NCI-H510A (cell line): ENCODE measurements at regions not wholly inside any gene's neighbourhood (a gene's known extent, or its start where the extent isn't known, plus 50 kb on each side); places are given as distances from the start of the nearest gene placed in this dataset.
"Not testable (repeated sequence)": the region's sequence is repeated elsewhere in the genome, so short reads cannot be mapped to it uniquely, and the experiment has no call there.

Experiments
- DNase-seq: peaks from one replicate; lab custom pipeline; 2025; lab: John Stamatoyannopoulos, UW

DNA sequence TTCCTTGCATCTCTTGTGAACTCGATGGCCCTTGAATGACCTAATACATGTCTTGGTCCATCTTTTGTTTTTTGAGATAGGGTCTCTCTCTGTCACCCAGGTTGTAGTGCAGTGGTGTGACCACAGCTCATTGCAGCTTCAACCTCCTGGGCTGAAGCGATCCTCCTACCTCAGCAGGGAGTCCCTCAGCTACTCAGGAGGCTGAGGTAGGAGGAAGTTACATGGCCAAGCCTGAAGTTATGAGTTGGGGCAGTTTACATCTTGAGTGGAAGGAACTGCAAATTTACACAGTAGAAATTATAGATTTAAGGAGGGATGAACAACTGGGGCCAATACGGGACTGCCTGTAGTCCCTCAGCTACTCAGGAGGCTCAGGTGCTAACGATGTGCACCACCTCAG is 97.2 kb upstream of the METTL14 start:
- DNase-seq, result no peak

DNA sequence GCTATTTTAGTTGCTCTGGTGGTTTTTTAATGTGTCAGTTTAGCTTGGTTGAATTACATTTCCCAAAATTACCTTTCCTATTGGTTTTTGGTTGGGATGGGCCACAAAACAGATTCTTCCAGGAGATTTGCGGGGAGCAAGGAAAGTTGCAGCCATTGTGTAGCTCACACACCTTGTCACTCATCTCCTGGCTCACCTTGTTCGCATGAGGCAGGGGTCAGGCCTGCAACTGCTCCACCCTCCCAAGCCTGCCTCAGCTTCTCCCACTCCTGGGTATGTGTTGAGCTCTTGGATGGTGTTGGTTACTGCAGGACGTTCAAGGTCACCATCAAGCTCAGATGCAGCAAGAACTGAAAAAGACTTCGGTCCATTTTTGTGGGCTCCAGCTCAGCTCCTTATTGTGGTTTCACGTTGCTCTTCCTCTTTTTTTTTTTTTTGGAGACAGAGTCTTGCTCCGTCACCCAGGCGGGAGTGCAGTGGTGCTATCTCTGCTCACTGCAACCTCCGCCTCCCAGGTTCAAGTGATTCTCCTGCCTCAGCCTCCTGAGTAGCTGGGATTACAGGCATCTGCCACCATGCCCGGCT is 95.6 kb upstream of the METTL14 start:
- no peak for DNase-seq

DNA sequence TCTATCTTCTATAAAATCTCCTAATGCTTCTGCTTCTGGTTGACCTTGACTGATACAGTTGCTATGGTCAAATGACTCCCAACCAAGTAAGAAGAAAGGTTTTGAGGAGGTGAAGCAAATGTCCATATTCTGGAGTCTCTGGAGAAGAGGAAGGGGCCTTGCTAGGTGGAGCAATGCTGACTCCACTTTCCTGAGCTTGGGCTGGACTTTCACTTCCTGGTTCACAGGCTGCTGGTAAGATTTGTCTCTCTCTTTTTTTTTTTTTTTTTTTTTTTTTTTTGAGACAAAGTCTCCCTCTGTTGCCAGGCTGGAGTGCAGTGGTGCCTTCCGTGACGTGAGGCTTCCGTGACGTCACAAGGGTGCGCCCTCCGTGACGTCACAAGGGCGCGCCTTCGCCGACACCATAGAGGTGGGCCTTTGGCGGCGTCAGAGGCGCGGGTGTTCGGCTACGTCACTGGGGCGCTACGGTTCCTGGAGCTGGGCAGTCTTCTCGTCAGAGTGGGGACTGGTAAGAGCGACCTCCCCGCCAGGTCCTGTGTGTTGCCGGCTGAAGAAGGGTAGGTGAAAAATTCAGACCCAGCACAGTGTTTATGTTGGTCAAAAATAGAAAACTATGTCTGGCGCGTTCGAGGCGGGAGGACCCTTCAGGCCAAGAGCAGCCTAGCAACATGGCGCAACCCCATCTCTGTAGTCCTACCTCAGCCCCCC is 93.7 kb upstream of the METTL14 start:
- peak; percentile 38 for DNase-seq

DNA sequence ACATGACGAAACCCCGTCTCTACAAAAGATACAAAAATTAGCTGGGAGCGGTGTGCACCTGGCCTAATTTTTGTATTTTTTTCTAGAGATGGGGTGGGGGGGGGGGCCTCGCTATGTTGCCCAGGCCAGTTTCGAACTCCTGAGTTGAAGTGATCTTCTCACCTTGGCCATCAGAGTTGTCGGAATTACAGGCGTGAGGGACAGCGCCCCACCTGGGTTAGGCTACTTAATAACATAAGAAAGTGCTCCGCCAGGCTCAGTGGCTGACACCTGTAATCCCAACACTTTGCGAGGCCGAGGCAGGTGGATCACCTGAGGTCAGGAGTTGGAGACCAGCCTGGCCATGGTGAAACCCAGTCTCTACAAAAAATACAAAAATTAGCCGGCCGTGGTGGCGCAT is 92.9 kb upstream of the METTL14 start:
- not testable (repeated sequence) for DNase-seq

- DNase-seq, result not testable (repeated sequence)
Observed at GRCh38 chr4:118595883-118596282, 89.3 kb upstream of the METTL14 start.

DNA sequence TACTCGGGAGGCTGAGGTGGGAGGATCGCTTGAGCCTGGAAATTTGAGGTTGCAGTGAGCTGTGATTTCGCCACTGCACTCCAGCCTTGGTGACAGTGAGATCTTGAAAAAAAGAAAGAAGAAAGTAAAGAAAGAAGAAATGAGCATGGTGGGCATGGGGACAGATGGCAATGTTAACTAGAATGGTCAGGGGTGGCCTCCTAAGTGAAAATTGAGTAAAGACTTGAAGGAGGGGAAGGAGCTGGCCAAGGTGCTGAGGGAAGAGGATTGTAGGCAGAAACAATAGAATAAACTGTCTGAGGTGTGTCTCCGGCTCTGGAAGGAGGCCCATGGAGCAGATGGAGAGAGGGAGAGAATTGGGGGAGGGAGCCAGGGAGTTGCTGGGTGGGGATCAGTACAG is 60.1 kb upstream of the METTL14 start:
- not testable (repeated sequence) for DNase-seq

- DNase-seq, result not testable (repeated sequence)
Observed at GRCh38 chr4:118629697-118630096, 55.5 kb upstream of the METTL14 start.

- DNase-seq, result not testable (repeated sequence)
Observed at GRCh38 chr4:118630897-118631296, 54.3 kb upstream of the METTL14 start.

DNA sequence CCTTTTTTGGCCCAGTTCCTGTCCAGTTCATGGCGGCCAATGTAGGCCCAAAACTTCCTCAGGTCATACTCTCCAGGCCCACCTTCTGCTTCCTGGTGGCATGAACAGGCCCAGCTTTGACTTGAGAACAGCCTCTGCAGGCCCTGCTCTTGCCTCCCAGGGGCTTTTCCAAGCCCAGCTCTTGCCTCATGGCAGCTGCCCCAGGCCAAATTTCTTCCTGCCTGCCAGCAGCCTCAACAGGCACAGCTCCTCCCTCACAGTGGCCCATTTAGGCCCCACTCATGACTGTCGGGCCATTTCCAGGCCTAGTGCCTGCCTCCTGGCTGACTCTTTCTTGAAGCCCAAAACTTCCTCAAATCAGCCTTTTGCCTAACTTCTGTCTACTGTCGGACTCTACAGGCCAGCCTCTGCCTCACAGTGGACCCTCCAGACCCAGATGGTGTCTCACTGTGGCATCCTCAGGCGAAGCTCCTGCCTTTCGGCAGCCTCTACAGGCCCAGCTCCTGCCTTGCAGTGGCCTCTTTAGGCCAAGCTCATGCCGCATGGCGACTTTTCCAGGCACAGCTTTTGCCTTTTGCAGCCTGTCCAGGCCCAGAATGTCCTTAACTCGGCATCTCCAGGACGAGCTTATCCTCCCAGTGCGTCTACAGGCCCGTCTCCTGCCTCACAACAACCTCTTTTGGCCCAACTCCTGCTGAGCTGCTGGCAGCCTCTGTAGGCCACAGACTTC is 53.7 kb upstream of the METTL14 start:
- DNase-seq, result not testable (repeated sequence)

- not testable (repeated sequence) for DNase-seq
Observed at GRCh38 chr4:118633476-118633875, 51.7 kb upstream of the METTL14 start.

DNA sequence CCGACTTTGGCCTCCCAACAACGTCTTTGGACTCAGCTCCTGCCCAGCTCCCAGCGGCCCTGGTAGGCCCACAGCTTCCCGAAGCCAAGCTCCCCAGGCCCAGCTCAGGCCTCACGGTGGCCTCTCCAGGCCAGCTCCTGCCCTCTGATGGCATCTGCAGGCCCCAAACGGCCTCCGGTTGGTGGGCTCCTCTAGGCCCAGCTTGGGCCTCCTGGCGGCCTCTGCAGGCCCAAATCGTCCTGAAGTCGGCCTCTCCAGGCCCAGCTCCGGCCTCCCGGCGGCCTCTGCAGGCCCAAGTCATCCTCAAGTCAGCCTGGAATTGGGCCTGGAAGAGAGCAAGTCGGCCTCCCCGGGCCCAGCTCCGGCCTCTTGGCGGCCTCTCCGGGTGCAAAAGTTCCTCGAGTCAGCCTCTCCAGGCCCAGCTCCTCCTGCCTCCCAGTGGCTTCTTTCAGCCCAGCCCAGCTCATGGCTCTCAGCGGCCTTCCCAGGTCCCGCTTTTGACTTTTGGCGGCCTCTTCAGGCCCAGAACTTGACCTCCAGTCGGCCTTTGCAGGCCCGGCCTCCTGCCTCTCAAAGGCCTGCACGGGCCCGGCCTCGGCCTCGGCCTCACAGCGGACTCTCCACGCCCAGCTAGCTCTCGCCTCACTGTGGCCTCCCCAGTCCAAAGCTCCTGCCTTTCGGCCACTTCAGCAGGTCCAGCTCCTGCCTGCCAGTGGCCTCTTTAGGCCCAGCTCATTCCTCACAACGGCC is 50.9 kb upstream of the METTL14 start:
- DNase-seq, result not testable (repeated sequence)
